ENCODE measurements at regions not wholly inside any gene's neighbourhood (a gene's known extent, or its start where the extent isn't known, plus 50 kb on each side); places are given as distances from the start of the nearest gene placed in this dataset.

GRCh38 chr3:181872887-181873286, 161.2 kb downstream of the SOX2 start:
- no peaks in the 10 kb centered on the region for H3K4me1 ChIP-seq (ENCODE audit: control insufficient read depth, insufficient read depth, low read length)
- ChIA-PET CTCF (interaction anchor here (0.6 kb wide), 1 partner anchor 40 kb away, joined by 3 read pairs; no protein-coding TSS in a partner anchor), POLR2A (interaction anchor here (0.7 kb wide), 1 partner anchor 99 kb away, joined by 3 read pairs; no protein-coding TSS in a partner anchor)
- ATAC-seq (no peak), DNase-seq (ENCODE audit: low read depth, low spot score) (no peak)
- in situ Hi-C loops (cut with HindIII; ENCODE audit: low pct_unique_long_range_greater_than_20kb, low sequenced_read_pairs) (no loop called here), intact Hi-C loops (cut with micrococcal nuclease; ENCODE audit: unreplicated experiment) (no loop called here)
- H3K4me3 ChIP-seq (ENCODE audit: low read depth in 2 of 2, low read length in 2 of 2) = no peak overlapping the region
- BruUV-seq (replicated peaks) = no TSS peak
- H3K36me3 ChIP-seq (ENCODE audit: control insufficient read depth, insufficient read depth, low read length) = no peaks in the 10 kb centered on the region
- TF ChIP-seq POLR2AphosphoS5 (IDR thresholded peaks at IDR 0.05; ENCODE audit: low read depth, low read length) (no peak), TCF7L2 (IDR thresholded peaks at IDR 0.05; ENCODE audit: low read depth, low read length) (no peak)
- H3K27me3 ChIP-seq (ENCODE audit: control insufficient read depth, insufficient read depth, low read length) = no peaks in the 10 kb centered on the region
- H3K27ac ChIP-seq (ENCODE audit: low read length) = no peak overlapping the region
- H3K9me3 ChIP-seq (ENCODE audit: control insufficient read depth, insufficient read depth, low read depth, low read length) = no peaks in the 10 kb centered on the region

DNA sequence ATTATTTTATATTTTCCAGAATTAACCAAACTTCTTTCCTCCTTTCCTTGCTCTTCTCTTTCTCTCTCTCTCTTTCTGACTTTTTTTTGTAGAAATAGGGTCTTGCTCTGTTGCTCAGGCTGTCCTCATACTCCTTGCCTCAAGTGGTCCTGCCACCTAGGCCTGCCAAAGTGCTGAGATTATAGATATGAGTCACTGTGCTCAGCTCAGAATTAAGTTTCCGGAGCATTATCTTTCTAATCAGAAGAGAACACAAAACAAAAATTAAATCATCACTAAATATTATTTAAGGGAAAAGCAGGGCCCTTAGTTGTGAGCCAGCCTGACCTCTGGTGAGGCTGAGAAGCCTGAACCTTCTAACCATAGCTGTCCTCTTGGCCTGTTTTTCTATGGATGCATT, 168.2 kb downstream of the SOX2 start:
- intact Hi-C loops (cut with micrococcal nuclease; ENCODE audit: unreplicated experiment) = no loop called here
- POLR2A ChIA-PET = no interaction called here
- no peak overlapping the region for H3K4me3 ChIP-seq (ENCODE audit: low read depth in 2 of 2, low read length in 2 of 2)

More for the DNA sequence above, 168.2 kb downstream of the SOX2 start:
- no TSS peak for BruUV-seq (replicated peaks)
- H3K27ac ChIP-seq (ENCODE audit: low read length) = no peak overlapping the region
- DNase-seq (ENCODE audit: low read depth, low spot score) = no peak
- in situ Hi-C loops (cut with HindIII; ENCODE audit: low pct_unique_long_range_greater_than_20kb, low sequenced_read_pairs) = no loop called here
- CTCF ChIA-PET = no interaction called here
- no peaks in the 10 kb centered on the region for H3K27me3 ChIP-seq (ENCODE audit: control insufficient read depth, insufficient read depth, low read length)
- TF ChIP-seq REST (IDR thresholded peaks at IDR 0.05; ENCODE audit: insufficient read depth in 1 of 2, low read depth in 2 of 2, low read length in 1 of 2) = no peak
- no peak for TF ChIP-seq TCF7L2 (IDR thresholded peaks at IDR 0.05; ENCODE audit: low read depth, low read length)
- no peak for TF ChIP-seq POLR2AphosphoS5 (IDR thresholded peaks at IDR 0.05; ENCODE audit: low read depth, low read length)
- TF ChIP-seq, protein P1, sequence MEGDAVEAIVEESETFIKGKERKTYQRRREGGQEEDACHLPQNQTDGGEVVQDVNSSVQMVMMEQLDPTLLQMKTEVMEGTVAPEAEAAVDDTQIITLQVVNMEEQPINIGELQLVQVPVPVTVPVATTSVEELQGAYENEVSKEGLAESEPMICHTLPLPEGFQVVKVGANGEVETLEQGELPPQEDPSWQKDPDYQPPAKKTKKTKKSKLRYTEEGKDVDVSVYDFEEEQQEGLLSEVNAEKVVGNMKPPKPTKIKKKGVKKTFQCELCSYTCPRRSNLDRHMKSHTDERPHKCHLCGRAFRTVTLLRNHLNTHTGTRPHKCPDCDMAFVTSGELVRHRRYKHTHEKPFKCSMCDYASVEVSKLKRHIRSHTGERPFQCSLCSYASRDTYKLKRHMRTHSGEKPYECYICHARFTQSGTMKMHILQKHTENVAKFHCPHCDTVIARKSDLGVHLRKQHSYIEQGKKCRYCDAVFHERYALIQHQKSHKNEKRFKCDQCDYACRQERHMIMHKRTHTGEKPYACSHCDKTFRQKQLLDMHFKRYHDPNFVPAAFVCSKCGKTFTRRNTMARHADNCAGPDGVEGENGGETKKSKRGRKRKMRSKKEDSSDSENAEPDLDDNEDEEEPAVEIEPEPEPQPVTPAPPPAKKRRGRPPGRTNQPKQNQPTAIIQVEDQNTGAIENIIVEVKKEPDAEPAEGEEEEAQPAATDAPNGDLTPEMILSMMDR (IDR thresholded peaks at IDR 0.05) = no peak
- TF ChIP-seq SIN3A (IDR thresholded peaks at IDR 0.05; ENCODE audit: borderline replicate concordance, insufficient read depth, low read depth, low read length) = no peak
- no peaks in the 10 kb centered on the region for H3K4me1 ChIP-seq (ENCODE audit: control insufficient read depth, insufficient read depth, low read length)
- no peak for ATAC-seq
- no peaks in the 10 kb centered on the region for H3K9me3 ChIP-seq (ENCODE audit: control insufficient read depth, insufficient read depth, low read depth, low read length)
- no peaks in the 10 kb centered on the region for H3K36me3 ChIP-seq (ENCODE audit: control insufficient read depth, insufficient read depth, low read length)

Measured in Panc1 (cell line).